OCI-LY1 (cell line): ENCODE measurements at regions not wholly inside any gene's neighbourhood (a gene's known extent, or its start where the extent isn't known, plus 50 kb on each side); places are given as distances from the start of the nearest gene placed in this dataset.

ENCODE experiments used
- H2AFZ ChIP-seq: fragments of 200-600 bp; sonication (generic), shearing (Covaris generic); 2 replicates; pipeline ENCODE4 v1.6.0; 2014; ENCODE audit warnings: antibody characterized with exemption, mild to moderate bottlenecking, low read length
- H3F3A ChIP-seq: fragments of 200-600 bp; sonication (generic), shearing (Covaris generic); 2 replicates; pipeline ENCODE4 v1.6.0; 2014; ENCODE audit warnings: mild to moderate bottlenecking, antibody characterized with exemption, low read length, moderate library complexity; ENCODE audit not compliant: insufficient read depth
- H3K27ac ChIP-seq: fragments of 200-600 bp; sonication (generic); 2 replicates; pipeline ENCODE4 v1.5.1; 2014; ENCODE audit warnings: low read length, mixed run types, mild to moderate bottlenecking, low read depth; ENCODE audit not compliant: poor library complexity, severe bottlenecking
- H3K27me3 ChIP-seq: fragments of 200-600 bp; sonication (generic); 2 replicates; pipeline ENCODE4 v1.6.0; 2014; ENCODE audit warnings: antibody characterized with exemption, mild to moderate bottlenecking, low read length, moderate library complexity; ENCODE audit not compliant: insufficient read depth
- H3K36me3 ChIP-seq: fragments of 200-600 bp; sonication (generic); 2 replicates; pipeline ENCODE4 v1.6.1; 2014; ENCODE audit warnings: mild to moderate bottlenecking, antibody characterized with exemption, low read length, moderate library complexity, mixed read lengths; ENCODE audit not compliant: insufficient read depth
- H3K4me1 ChIP-seq: fragments of 200-600 bp; sonication (generic); 2 replicates; pipeline ENCODE4 v1.5.1; 2014; ENCODE audit warnings: mild to moderate bottlenecking, low read length, moderate library complexity; ENCODE audit not compliant: insufficient read depth, severe bottlenecking
- H3K4me2 ChIP-seq: fragments of 200-600 bp; sonication (generic), shearing (Covaris generic); 2 replicates; pipeline ENCODE4 v1.6.1; 2014; ENCODE audit warnings: low read length
- H3K4me3 ChIP-seq: fragments of 200-600 bp; sonication (generic); 2 replicates; pipeline ENCODE4 v1.5.1; 2014; ENCODE audit warnings: low read length, low read depth, mild to moderate bottlenecking, mixed read lengths; ENCODE audit not compliant: poor library complexity, severe bottlenecking
- H3K79me2 ChIP-seq: fragments of 200-600 bp; shearing (Covaris generic); 2 replicates; pipeline ENCODE4 v1.6.1; 2016; ENCODE audit warnings: mixed run types, low read length, mixed read lengths; ENCODE audit not compliant: insufficient read depth
- H3K9ac ChIP-seq: fragments of 200-600 bp; sonication (generic), shearing (Covaris generic); 2 replicates; pipeline ENCODE4 v1.6.1; 2014; ENCODE audit warnings: mild to moderate bottlenecking, low read length, mixed read lengths
- H3K9me2 ChIP-seq: fragments of 200-600 bp; sonication (generic), shearing (Covaris generic); 2 replicates; pipeline ENCODE4 v1.6.1; 2014; ENCODE audit warnings: low read depth, mild to moderate bottlenecking, low read length, mixed read lengths
- H3K9me3 ChIP-seq: fragments of 200-600 bp; shearing (Covaris generic); 2 replicates; pipeline ENCODE4 v1.6.1; 2014; ENCODE audit warnings: low read length, mixed read lengths
- H4K20me1 ChIP-seq: fragments of 200-600 bp; sonication (generic), shearing (Covaris generic); 2 replicates; pipeline ENCODE4 v1.6.0; 2016; ENCODE audit warnings: mild to moderate bottlenecking, low read length; ENCODE audit not compliant: insufficient read depth
- EZH2 ChIP-seq: fragments of 200-600 bp; sonication (generic), shearing (Covaris generic); IDR thresholded peaks from 2 replicates; pipeline ENCODE4 v1.8.0; 2017; ENCODE audit warnings: borderline replicate concordance, mixed run types, mild to moderate bottlenecking, antibody characterized with exemption, low read length, moderate library complexity, mixed read lengths
- TF ChIP-seq, protein P1 (sequence below): fragments of 200-600 bp; sonication (generic), shearing (Covaris generic); IDR thresholded peaks from 2 replicates; pipeline ENCODE4 v1.5.1; 2017; ENCODE audit warnings: mild to moderate bottlenecking, antibody characterized with exemption, low read length, moderate library complexity, mixed read lengths

DNA sequence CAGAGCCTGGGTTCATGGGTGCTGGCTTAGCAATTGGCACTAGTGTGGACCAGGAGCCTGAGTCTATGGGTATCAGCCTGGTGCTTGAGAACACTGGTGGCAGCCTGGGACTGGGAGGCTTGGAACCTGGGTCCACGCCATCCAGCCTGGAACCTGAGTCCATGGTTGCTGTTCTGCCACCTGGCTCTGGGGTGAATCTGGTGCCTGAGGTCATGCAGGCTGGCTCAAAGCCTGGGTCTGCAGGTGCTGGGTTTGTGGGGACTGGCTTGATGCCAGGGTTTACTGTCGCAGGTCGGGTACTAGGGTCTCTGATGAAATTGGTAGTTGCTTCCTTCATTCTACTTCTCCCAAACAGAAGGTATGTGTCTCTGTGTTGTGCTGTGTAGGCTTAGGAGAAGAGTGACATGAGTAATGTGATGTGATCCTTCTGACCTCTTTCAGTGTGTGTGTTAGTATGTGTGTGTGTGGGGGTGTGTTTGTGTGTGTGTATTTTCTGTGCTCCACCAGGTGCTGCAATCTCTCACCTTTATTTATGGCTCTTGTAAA is 517.0 kb upstream of the EPHA5 start:
- Histone ChIP-seq H2AFZ (no peak overlapping the region), H3K9me2 (no peaks in the 10 kb centered on the region), H3K4me3 (no peak overlapping the region), H3K79me2 (no peaks in the 10 kb centered on the region), H3K4me1 (no peaks in the 10 kb centered on the region), H4K20me1 (no peaks in the 10 kb centered on the region), H3K4me2 (no peak overlapping the region), H3K27me3 (no peaks in the 10 kb centered on the region), H3F3A (no peaks in the 10 kb centered on the region), H3K9me3 (no peaks in the 10 kb centered on the region), H3K27ac (no peak overlapping the region), H3K36me3 (no peaks in the 10 kb centered on the region), H3K9ac (no peak overlapping the region)
- no peak for TF ChIP-seq EZH2
- TF ChIP-seq, protein P1, sequence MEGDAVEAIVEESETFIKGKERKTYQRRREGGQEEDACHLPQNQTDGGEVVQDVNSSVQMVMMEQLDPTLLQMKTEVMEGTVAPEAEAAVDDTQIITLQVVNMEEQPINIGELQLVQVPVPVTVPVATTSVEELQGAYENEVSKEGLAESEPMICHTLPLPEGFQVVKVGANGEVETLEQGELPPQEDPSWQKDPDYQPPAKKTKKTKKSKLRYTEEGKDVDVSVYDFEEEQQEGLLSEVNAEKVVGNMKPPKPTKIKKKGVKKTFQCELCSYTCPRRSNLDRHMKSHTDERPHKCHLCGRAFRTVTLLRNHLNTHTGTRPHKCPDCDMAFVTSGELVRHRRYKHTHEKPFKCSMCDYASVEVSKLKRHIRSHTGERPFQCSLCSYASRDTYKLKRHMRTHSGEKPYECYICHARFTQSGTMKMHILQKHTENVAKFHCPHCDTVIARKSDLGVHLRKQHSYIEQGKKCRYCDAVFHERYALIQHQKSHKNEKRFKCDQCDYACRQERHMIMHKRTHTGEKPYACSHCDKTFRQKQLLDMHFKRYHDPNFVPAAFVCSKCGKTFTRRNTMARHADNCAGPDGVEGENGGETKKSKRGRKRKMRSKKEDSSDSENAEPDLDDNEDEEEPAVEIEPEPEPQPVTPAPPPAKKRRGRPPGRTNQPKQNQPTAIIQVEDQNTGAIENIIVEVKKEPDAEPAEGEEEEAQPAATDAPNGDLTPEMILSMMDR, result no peak

DNA sequence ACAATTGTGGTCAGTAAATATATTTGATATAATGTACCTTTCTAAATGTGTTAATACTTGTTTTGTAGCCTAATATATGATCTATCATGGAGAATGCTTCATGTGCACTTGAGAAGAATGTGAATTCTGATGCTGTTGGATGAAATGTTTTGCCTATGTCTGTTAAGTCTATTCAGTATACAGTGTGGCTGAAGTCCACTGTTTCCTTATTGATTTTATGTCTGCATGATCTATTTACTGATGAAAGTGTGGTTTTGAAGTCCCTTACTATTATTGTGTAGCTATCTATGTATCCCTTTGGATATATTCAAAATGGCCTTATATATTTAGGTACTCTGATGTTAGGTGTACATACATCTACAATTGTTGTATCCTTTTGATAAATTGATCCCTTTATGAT is 515.8 kb upstream of the EPHA5 start:
- H3K4me1 ChIP-seq, result no peaks in the 10 kb centered on the region
- H4K20me1 ChIP-seq, result no peaks in the 10 kb centered on the region
- no peak overlapping the region for H3K9ac ChIP-seq
- H3K9me3 ChIP-seq, result no peaks in the 10 kb centered on the region
- H3F3A ChIP-seq, result no peaks in the 10 kb centered on the region
- H3K36me3 ChIP-seq, result no peaks in the 10 kb centered on the region
- TF ChIP-seq, protein P1, result no peak
- no peak for TF ChIP-seq EZH2
- H3K9me2 ChIP-seq, result no peaks in the 10 kb centered on the region
- H3K4me2 ChIP-seq, result no peak overlapping the region
- no peaks in the 10 kb centered on the region for H3K27me3 ChIP-seq
- no peaks in the 10 kb centered on the region for H3K79me2 ChIP-seq
- H3K4me3 ChIP-seq, result no peak overlapping the region
- H2AFZ ChIP-seq, result no peak overlapping the region
- no peak overlapping the region for H3K27ac ChIP-seq

DNA sequence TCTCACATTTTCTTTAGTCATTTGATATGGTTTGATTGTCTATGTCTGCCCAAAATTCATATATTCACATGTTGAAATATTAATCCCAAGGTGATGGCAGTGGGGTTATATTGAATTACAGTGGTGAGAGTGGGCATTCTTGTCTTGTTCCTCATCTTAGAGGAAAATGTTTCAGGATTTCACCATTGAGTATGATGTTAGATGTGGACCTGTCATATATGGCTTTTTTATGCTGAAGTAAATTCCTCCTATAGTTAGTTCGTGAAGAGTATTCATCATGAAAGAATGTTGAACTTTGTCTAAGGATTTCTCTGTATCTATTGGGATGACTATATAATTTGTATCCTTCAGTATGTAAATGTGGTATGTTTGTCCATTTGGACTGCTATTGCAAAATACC is 512.3 kb upstream of the EPHA5 start:
- no peaks in the 10 kb centered on the region for H3K9me3 ChIP-seq
- H3K9ac ChIP-seq, result no peak overlapping the region
- TF ChIP-seq, protein P1, result no peak
- TF ChIP-seq EZH2, result no peak
- H4K20me1 ChIP-seq, result no peaks in the 10 kb centered on the region
- no peaks in the 10 kb centered on the region for H3K9me2 ChIP-seq
- H3K27me3 ChIP-seq, result no peaks in the 10 kb centered on the region
- H2AFZ ChIP-seq, result no peak overlapping the region
- H3F3A ChIP-seq, result no peaks in the 10 kb centered on the region
- no peak overlapping the region for H3K4me2 ChIP-seq
- H3K79me2 ChIP-seq, result no peaks in the 10 kb centered on the region
- no peak overlapping the region for H3K27ac ChIP-seq
- no peaks in the 10 kb centered on the region for H3K4me1 ChIP-seq
- no peak overlapping the region for H3K4me3 ChIP-seq
- no peaks in the 10 kb centered on the region for H3K36me3 ChIP-seq
